ENCODE measurements at regions not wholly inside any gene's neighbourhood (a gene's known extent, or its start where the extent isn't known, plus 50 kb on each side); places are given as distances from the start of the nearest gene placed in this dataset.
A peak's percentile ranks its signal among the peaks of the same experiment; 100 is the strongest.

- Histone ChIP-seq H3K9me3 (no peaks in the 10 kb centered on the region), H3K27ac (no peak overlapping the region), H3K36me3 (ENCODE audit: low read depth, missing control alignments) (no peaks in the 10 kb centered on the region), H3K27me3 (no peaks in the 10 kb centered on the region), H3K4me3 (no peak overlapping the region), H3K4me1 (no peaks in the 10 kb centered on the region)
- intact Hi-C loops (cut with DNase I; ENCODE audit: low total_unique reads): no loop called here
- DNase-seq: no peak
- TF ChIP-seq CTCF (IDR thresholded peaks at IDR 0.05): no peak
- WGBS, 2 donors: 81 to 86% methylated on average over 5 of the region's 5 CpGs
Observed at GRCh38 chr14:28280530-28280929, 486.1 kb upstream of the FOXG1 start.

- no peaks in the 10 kb centered on the region for H3K36me3 ChIP-seq (ENCODE audit: low read depth, missing control alignments)
- no peaks in the 10 kb centered on the region for H3K9me3 ChIP-seq
- WGBS, 2 donors: 94 to 100% methylated on average over 2 of the region's 2 CpGs
- intact Hi-C loops (cut with DNase I; ENCODE audit: low total_unique reads): no loop called here
- no peak for DNase-seq
- no peak overlapping the region for H3K27ac ChIP-seq
- H3K27me3 ChIP-seq: no peaks in the 10 kb centered on the region
- no peaks in the 10 kb centered on the region for H3K4me1 ChIP-seq
- H3K4me3 ChIP-seq: no peak overlapping the region
- no peak for TF ChIP-seq CTCF (IDR thresholded peaks at IDR 0.05)
- TF ChIP-seq POLR2A (IDR thresholded peaks at IDR 0.05): no peak
Observed at GRCh38 chr14:28280997-28281598, 485.5 kb upstream of the FOXG1 start.

- intact Hi-C loops (cut with DNase I; ENCODE audit: low total_unique reads): no loop called here
Observed at GRCh38 chr14:28284546-28285300, 481.9 kb upstream of the FOXG1 start.

GRCh38 chr14:28294834-28295440 lies 471.6 kb upstream of the FOXG1 start:
- Histone ChIP-seq H3K4me1 (no peaks in the 10 kb centered on the region), H3K27ac (no peak overlapping the region), H3K4me3 (no peak overlapping the region), H3K9me3 (no peaks in the 10 kb centered on the region), H3K36me3 (ENCODE audit: low read depth, missing control alignments) (no peaks in the 10 kb centered on the region), H3K27me3 (no peaks in the 10 kb centered on the region)
- DNase-seq: peak; percentile 18
- 43 to 46% methylated on average over 6 of the region's 6 CpGs for WGBS, 2 donors
- intact Hi-C loops (cut with DNase I; ENCODE audit: low total_unique reads): no loop called here
- peak in 2 of 3 experiments; percentile 6 to 14 for TF ChIP-seq CTCF (IDR thresholded peaks at IDR 0.05)
- TF ChIP-seq POLR2A (IDR thresholded peaks at IDR 0.05): no peak

More at GRCh38 chr14:28284546-28285300, 481.9 kb upstream of the FOXG1 start:
- H3K27me3 ChIP-seq: no peaks in the 10 kb centered on the region
- no peaks in the 10 kb centered on the region for H3K9me3 ChIP-seq
- H3K4me3 ChIP-seq: no peak overlapping the region
- DNase-seq: no peak
- H3K27ac ChIP-seq: no peak overlapping the region
- TF ChIP-seq CTCF (IDR thresholded peaks at IDR 0.05) (no peak), POLR2A (IDR thresholded peaks at IDR 0.05) (no peak)
- WGBS, 2 donors: 73 to 78% methylated on average over 6 of the region's 6 CpGs
- H3K36me3 ChIP-seq (ENCODE audit: low read depth, missing control alignments): no peaks in the 10 kb centered on the region
- no peaks in the 10 kb centered on the region for H3K4me1 ChIP-seq
